ENCODE measurements at regions not wholly inside any gene's neighbourhood (a gene's known extent, or its start where the extent isn't known, plus 50 kb on each side); places are given as distances from the start of the nearest gene placed in this dataset.
"Not testable (repeated sequence)": the region's sequence is repeated elsewhere in the genome, so short reads cannot be mapped to it uniquely, and the experiment has no call there.

DNA sequence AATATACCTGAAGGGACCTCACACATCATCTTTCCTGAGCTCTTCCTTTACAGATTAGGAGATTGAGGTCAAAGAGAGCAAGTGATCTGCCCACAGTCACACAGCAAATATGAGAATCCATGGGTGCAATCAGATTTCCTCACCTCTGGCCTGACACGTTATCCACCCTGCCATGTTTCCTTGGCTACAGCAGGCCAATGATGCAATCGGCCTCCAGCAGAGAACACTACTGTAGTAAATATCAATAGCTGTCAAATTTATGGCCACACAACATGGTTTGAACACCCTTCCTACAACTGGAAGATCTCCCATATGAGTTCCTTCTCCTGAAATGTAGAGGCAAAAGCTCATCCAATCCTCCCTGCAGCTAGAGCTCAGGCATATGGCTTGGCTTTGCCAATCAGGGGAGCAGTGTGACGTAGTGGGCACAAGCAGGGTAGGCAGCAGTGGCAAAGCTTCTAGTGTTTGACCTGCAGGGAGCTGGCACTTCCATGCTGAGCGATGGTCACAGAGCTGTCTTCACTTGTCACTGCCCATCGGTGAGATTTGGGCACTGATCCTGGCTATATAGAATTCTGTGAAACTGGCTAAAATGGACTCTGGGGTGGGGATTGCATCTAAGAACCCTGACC, 271.3 kb downstream of the TJP1 start:
- no peak for DNase-seq

DNA sequence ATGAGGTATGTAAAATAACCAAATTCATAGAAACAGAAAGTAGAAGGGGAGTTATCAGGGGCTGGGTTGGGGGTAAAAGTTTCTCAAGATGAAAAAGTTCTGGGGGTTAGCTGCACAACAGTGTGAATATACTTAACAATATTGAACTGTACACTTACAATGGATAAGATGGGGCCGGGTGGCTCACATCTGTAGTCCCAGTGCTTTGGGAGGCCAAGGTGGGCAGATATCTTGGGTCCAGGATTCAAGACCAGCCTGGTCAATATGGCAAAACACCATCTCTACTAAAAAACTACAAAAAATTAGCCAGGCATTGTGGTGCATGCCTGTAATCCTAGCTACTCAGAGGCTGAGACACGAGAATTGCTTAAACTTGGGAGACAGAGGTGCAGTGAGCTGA, 274.3 kb downstream of the TJP1 start:
- no peak for DNase-seq

DNA sequence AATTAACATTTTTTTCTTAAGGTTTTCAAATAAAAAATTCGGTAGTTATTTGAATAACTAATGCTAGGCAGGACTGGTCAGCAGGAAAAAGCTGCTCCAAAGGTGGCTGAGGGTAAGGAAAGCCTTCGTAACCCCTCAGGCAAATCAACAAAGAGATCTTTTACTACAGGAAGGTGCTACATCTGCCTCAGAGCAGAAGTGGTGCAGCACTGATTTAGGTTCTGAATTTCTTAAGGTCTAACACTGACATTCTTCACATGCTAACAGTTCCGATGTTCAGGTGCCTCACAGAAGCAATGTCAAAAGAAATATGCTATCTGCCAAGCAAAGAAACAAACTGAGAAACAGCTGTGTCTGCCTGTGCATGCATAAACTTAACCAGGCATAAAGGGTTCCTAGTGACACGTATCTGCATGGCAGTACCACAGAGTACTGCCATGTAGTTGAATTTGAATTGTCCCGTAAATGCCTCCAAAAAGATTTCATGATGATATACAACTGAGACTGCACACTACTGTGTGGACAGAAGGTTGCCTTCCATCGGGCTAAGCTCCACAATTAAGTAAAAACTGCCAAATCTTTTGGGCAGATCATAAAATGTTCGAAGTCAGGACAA, 275.0 kb upstream of the NSMCE3 start:
- DNase-seq, result no peak

DNA sequence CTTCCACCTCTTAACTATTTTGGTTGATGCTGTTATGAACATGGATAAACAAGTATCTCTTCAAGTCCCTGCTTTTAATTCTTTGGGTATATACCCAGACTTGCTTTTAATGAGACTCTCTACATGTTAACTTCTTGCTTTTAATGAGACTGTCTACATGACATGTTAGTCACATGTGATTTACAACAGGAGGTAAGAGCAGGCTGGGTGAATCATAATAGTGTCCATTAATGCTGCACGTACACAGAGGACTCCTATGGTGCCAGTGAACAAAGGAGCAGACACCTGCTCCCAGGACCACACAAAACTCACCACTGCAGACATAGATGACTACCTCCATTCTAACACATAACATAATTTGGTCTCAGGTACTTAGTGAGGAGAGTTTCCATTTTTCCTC, 273.4 kb upstream of the NSMCE3 start:
- DNase-seq, result no peak

DNA sequence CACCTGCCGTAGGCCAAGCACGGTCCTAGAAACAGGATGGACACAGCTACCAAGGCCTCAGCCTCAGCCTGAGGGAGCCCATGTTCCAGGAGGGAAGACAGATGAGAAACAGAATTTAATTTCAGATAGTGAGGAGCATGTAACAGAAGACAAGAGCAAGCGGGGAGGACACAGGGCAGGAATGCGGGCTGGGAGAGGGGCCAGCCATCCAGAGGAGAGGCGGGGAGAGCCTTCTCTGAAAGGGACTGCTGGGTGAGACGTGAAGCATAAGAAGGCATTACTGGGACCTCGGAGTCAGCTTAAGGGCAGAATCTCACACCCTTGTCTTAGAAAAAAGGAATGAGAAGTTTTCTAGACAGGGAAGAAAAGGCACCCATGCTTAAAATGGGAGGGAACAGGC, 271.7 kb upstream of the NSMCE3 start:
- DNase-seq, result no peak

DNA sequence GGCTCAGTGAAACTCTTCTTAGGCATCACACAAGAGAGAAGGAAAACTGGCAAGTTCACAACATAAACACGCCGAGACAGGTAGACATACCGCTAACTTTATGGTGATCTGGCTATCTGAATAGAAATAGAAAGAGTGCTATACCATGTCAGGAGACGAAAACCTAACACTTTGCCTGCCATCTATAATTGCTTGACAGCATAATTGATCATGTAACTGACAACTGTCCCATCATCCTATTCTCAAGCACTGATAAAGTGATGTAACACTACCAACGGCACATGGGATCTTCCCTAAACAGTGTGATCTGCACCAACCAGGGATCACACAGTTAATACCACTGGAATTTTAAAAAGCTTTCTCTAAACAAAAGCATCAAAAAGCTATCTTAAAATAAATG, 270.9 kb upstream of the NSMCE3 start:
- no peak for DNase-seq

DNA sequence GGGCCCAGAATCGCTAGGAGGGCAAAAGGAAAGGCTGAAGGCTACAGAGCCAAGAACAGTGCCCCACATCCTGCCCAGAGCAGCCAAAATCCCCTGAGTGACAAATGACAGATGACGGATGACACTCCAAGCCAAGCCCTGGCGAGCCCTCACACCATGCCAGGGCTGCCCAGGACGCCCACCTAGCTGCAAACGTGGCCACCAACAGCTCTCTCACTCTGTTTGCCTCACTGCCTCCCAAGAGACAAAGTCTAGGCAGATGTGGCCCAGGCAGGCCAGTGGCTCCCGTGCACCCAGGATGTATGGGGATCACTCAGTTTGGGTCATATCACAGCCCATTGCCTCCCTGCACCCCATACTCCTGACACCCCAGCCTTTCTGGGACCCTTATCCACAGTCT, 270.1 kb upstream of the NSMCE3 start:
- DNase-seq, result no peak

DNA sequence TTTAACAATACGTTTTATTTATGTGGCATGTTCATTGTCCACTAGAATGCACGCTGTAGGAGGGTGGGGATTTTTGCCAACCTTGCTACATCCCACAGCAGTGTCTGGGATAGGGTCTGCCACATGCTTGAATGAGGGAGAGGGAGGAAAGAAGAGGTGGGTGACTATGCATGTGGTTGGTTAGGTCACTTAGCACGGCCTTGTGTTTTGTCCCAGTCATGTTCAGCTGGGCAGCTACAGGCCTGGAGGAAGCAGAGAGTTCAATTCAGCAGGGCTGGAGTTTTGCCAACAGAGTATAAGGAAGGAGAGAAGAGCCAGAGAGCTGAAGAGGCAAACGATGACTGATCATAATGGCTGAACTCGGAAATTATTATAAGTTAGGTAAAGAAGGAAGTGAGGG, 268.4 kb upstream of the NSMCE3 start:
- no peak for DNase-seq

DNA sequence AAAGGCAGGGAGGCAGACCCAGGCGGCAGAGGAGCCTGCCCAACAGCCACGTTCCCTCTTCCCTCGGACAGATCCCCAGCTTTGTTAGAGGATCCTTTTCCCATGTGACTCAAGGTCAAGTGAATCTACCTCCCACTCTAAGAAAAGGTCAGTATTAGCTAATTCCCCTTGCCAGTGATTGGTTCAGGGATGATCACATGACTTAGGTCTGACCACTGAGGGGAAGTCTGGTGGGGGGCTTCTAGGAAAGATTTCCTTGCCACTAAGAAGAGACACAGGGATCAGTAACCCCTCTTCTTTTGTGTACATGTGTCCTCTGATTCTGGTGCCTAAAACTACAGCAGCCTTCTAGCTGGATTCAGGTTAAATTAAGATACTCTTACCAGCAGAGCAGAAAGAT, 266.3 kb upstream of the NSMCE3 start:
- DNase-seq, result no peak

DNA sequence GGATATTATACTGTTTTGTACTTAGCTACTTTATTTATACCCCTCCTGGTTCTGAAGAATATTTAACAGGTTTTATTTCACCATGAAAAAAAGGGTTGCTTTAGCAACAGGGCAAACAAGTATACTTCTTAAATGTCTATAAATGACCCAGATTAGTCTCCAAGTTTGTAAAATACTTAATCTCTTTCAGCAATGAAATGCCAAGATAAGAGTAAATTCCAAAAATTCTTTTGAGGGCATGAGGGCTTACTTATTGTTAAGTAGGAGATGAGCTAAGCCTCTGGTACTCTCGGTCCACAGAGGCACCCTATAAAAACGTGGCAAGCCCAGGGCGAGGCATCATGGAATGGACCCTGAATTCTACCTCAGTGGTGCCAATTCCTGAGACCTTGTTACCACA, 264.8 kb upstream of the NSMCE3 start:
- no peak for DNase-seq

DNA sequence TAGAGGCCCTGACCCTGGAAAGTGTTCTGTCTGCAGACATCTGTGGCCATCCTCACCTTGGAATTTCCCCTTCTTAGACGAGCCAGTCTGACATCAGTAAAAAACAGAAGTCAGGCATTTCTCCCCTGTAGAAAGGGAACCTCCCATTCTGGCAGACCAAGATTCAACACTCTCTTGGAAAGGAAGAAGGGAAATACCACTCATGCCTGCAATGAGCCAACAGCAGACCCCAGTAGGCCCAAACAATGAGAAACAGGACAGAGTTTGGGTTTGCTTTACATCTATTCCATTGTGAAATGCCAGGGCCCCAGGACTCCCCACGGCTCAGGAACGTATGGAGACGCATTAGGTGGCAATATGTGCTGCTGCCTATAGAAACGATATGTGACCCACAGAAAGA, 264.0 kb upstream of the NSMCE3 start:
- DNase-seq, result no peak

DNA sequence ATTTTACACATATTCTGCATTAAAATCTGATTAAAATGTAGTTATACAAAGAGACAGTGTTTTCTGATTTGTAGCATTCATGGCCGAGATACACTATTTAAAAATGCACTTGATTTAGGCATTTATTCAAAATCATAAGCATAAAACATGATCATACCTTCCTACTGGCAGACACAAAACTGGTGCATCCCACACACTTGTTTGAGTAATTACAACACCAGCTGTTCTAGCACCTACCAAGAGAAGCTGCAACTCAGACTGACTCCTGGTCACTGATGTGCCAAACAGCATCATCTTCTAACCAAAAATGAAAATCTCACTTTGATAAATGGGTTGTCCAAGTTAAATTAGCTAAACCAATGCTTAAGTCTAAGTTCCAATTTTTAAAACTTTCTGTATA, 262.7 kb upstream of the NSMCE3 start:
- DNase-seq, result no peak

DNA sequence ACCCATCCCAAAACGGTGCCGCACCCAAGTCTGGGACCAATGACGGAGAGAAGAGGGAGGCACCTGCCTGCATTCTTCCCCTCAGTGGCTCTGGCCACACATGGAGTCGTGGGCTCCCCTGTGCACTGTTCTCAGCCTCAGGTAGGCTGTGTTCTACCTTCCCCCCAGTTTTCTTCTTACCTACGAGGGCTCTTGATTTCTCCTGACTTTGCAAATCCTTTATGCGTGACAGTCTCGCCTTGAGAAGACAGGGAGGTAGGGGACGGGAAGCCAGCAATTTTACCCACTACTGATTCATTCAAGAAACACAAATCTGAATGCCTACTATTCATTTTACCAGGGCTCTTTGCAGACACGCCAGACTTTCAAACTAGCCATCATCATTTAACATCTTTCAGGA, 261.3 kb upstream of the NSMCE3 start:
- no peak for DNase-seq

DNA sequence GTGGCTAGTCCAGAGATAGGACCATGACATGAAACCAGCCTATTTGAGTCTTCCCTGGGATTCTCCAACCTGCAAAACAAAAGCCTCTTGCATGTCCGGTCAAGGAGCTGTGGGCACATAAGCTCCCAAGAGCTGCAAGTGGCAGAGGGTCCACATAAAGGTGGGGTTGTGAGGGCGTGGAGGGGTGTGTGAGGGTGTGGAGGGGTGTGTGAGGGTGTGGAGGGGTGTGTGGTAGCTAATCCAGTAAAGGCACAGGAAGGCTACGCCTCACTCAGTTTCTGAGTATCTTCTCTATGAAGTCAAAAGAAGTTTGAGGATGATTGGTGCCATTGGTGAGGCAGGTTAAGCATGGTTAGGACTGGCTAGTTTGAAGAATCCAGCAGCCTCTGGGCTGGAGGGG, 259.4 kb upstream of the NSMCE3 start:
- DNase-seq, result no peak

DNA sequence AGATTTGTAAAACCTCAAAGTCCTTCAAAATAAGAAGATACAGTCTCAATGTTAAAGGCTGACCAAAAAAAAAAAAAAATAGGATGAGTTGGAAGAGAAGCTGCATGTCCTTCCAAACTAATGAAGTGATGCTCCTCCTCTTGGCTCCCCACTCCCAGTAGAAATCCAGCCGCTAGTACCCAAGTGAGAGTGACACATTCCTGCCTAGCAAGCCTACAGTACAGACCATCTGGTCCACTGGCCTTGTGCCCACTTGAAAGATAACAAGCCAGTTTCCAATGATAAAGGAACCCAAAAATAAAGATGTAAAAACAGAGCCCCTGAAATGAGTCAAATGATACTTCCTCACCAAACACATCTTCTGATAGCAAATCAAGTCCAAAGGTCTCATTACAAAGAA, 258.7 kb upstream of the NSMCE3 start:
- no peak for DNase-seq

DNA sequence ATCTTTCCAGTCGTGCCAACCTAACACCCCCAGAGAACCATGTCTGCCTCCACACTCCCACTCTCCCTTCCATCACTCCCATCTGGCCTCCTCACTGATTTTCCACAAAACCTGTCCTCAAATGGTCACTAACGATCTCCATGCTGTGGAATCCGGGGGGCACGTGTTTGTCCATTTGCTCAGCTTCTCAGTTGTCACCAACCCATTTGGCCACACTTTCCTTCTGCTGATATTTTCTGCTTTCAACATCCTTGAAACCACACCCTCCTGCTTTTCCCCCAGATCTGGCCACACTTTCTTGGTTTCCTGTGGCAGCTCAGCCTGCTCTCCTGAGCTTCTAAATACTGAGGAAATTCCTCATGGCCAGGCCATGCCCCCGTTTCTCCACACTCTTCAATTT, 257.2 kb upstream of the NSMCE3 start:
- no peak for DNase-seq

DNA sequence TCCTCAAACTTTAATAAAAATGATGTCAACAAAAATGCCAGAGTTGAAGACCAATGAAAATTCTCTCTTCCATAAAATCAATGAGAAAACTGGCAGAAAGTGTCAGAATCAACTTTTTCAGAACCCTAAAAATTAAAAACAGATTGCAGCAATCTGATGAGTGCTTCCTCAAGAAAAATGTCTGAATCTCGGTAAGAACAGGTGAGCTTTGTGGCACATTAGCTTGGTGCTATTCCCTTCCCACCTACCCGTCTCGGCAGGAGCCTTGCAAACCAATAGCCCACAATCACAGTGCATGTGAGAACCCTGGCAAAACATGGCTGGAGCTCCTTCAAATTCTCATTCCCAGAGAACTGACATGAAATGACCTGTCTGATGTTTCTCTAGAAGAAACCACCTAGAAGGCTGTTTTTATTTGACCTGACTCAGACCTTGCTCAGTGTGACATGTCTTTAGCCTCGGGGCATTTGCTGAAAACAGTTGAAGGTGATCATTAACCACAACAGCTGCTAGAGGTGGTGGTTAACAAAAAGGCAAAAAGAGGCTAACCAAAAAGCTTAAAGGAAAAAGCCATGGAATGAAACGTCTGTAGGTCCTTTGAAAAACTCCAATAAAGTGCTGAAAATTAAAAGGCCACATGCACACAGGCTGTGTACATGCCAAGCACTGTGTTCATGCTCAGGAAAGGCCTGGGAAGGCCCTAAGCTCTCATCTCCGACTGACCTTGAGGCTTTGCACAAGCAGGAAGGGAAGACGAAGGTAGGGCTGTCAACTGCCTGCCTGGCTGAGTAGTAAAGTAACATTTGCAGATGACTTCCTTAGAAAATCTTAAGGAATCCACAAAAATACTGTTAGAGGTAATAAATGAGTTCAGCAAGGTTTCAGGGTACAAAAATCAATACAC, 253.0 kb upstream of the NSMCE3 start:
- no peak for DNase-seq

DNA sequence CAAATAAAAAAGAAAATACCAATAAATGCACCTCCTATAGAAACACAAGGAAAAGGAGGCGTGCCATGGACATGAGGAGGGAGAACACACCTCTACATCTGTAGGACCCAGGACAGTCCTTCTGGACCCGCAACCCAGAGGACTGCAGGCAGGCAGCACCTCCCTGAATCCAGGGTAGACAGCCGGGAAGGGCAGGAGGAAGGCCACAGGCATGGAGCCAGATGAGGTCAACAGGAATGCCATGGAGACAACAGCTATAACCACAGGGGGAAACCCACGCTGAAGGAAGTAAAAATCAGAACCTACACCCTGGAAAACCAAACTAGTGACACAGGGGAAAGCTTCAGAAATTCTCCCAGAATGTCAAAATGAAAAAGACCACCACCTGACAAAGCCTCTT, 248.8 kb upstream of the NSMCE3 start:
- no peak for DNase-seq

DNA sequence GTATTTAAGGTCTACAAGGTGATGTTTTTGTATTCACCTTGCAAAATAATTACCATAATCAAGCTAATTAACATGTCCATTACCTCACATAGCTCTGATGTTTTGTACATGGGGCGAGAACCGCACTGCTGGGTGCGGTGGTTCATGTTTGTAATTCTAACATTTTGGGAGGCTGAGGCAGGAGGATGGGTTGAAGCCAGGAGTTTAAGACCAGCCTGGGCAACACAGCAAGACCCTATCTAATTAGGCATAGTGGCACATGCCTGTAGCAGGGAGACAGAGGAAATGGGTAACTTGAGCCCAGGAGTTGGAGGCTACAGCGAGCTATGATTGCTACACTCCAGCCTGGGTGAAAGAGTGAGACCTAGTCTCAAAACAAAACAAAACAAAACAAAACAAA, 248.2 kb upstream of the NSMCE3 start:
- no peak for DNase-seq

DNA sequence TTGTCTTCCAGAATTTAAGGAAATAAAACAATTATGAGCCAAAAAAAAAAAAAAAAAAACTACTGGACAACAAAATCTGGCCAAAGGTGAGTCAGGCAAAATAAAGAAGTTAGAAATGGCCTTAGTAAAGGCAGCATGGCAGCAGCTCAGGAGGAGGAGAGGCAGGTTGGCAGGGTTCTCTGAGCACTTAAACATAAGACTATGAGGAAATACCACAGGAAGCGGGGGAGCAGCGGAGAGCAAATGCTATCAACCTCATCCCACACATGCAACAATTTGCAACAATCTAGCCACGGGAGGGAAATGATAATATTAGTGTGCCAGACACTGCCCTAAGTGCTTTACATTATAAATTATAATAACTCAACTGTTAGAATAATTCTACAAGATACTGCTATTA, 247.3 kb upstream of the NSMCE3 start:
- no peak for DNase-seq

DNA sequence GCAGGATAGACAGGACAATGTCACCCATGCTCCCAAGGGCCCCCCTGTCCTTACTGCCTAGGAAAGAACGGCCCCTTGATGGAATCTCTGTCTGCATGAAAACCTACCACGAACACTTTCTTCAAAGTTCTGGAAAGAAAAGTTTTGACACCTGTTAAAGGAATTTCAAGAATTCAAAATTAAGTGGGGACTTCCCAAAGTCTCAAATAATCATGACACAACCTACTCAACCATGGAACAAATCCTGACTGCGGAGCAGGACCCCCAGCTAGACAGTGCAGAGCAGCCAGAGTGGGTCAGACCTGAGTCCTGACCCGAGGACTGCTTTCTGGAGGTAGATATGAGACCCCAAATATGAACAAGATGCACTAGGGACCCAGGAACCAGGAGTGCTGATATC, 245.3 kb upstream of the NSMCE3 start:
- DNase-seq, result no peak

DNA sequence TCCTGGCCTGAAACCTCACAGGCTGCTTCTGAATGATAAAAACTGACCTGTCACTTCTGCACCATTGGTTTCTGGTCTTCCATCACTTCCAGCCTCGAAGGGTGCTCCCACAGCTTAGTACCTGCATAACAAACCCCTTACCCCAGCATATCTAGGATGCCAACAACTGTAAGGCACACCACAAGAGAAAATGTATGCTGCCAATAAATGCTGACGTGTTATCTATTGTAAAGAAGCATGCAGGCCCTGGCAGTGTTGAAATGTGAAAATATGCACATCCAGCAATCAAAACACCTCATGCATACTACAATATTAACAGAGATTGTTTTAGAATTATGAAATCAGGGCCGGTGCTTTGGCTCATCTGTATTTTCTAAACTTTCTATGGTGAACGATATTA, 242.0 kb upstream of the NSMCE3 start:
- DNase-seq, result no peak

DNA sequence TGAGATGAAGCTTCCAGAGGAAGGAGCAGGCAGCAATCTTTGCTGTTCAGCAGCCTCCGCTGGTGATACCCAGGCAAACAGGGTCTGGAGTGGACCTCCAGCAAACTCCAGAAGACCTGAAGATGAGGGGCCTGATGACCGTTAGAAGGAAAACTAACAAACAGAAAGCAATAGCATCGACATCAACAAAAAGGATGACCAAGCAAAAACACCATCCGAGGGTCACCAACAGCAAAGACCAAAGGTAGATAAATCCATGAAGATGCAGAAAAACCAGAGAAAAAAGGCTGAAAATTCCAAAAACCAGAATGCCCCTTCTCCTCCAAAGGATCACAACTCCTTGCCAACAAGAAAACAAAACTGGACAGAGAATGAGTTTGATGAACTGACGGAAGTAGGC, 235.9 kb upstream of the NSMCE3 start:
- DNase-seq, result not testable (repeated sequence)

DNA sequence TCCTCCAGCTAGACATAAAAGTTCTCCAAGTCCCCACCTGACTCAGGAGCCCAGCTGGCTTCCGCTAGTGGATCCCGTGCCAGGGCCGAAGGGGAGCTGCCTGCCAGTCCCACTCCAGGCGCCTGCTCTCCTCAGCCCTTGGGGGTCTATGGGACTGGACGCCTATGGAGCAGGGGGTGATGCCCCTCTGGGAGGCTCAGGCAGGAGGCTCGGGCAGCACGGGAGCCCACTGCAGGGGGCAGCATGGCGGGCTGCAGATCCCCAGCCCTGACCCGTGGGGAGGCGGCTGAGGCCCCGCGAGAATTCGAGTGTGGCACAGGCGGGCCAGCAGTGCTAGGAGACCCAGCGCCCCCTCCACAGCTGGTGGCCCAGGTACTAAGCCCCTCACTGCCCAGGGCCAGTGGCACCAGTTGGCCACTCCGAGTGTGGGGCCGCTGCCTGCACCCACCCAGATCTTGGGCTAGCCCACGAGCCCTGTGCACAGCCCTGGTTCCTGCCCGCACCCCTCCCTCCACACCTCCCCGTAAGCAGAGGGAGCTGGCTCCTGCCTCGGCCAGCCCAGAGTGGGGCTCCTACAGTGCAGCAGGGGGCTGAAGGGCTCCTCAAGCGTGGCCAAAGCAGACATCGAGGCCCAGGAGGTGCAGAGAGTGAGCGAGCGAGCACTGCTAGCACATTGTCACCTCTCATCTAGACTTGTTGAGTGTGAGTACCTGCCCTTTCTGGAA, 221.3 kb upstream of the NSMCE3 start:
- DNase-seq, result no peak
